HepG2 (cell line): ENCODE measurements at regions not wholly inside any gene's neighbourhood (a gene's known extent, or its start where the extent isn't known, plus 50 kb on each side); places are given as distances from the start of the nearest gene placed in this dataset.

Experiments used
- ATAC-seq: fragments of 200-7000 bp; cut with Tn5 transposase; 3 replicates; pipeline ENCODE4 v1.9.1; 2020; ENCODE audit warnings: mild to moderate bottlenecking, moderate library complexity
- BruUV-seq: library from RNA; stranded (reverse); fragments of 400-500 nt; replicated peaks from 2 replicates; lab custom pipeline; 2021; lab: Mats Ljungman, UMichigan
- CTCF ChIA-PET: fragments of 300-600 bp; formaldehyde crosslinking; extraction: SDS; loops from one replicate; lab custom pipeline; 2021; ENCODE audit warnings: low total read pairs, inconsistent platforms, low intra/inter-chr PET ratio; lab: Yijun Ruan, JAX
- POLR2A ChIA-PET: fragments of 350-600 bp; sonication (Branson Sonifier 250); formaldehyde crosslinking; loops from one replicate; lab custom pipeline; 2020; ENCODE audit warnings: antibody characterized with exemption, inconsistent platforms; lab: Yijun Ruan, JAX
- DNase-seq: peaks from one replicate; pipeline ENCODE4 v3.0.0-alpha.2; 2015; ENCODE audit warnings: low spot score
- FAIRE-seq: peaks from 3 replicates; lab custom pipeline; 2011; peaks lifted over from hg19 to GRCh38; lab: Jason Lieb, UNC
- H2AFZ ChIP-seq: one replicate; pipeline ENCODE4 v1.6.1; 2011; ENCODE audit warnings: low read length, inconsistent platforms
- H3K27ac ChIP-seq: fragments of 300-600 bp; 3 replicates; pipeline ENCODE4 v1.8.0; 2011; ENCODE audit warnings: mixed run types, mild to moderate bottlenecking, mixed read lengths, low read length, inconsistent platforms; ENCODE audit not compliant: insufficient read depth; ENCODE audit errors: extremely low read length
- H3K27me3 ChIP-seq, 2 experiments: fragments of 200-600 bp in 1 of 2; 2 replicates in 1 of 2; 3 replicates in 1 of 2; pipeline versions ENCODE4 v1.6.0 to v1.8.0; 2011; ENCODE audit warnings: low read length in 2 of 2, mild to moderate bottlenecking in 2 of 2, moderate library complexity in 2 of 2, inconsistent platforms in 1 of 2; ENCODE audit not compliant: insufficient read depth in 2 of 2, control insufficient read depth in 1 of 2
- H3K36me3 ChIP-seq, 2 experiments: fragments of 200-600 bp in 1 of 2; replicated peaks in 1 of 2; 2 replicates in 1 of 2; 3 replicates in 1 of 2; pipeline versions ENCODE4 v1.5.1 to v1.8.0; 2011; ENCODE audit warnings: low read length in 2 of 2, inconsistent platforms in 1 of 2; ENCODE audit not compliant: insufficient read depth in 2 of 2, control insufficient read depth in 1 of 2
- H3K4me1 ChIP-seq: 2 replicates; pipeline ENCODE4 v1.5.1; 2012; ENCODE audit warnings: low read length, inconsistent platforms; ENCODE audit not compliant: insufficient read depth
- H3K4me2 ChIP-seq: 2 replicates; pipeline ENCODE4 v1.6.0; 2011; ENCODE audit warnings: low read depth, low read length, inconsistent platforms
- H3K4me3 ChIP-seq, 3 experiments: fragments of 200-600 bp in 1 of 3; sonication (generic), shearing (Covaris generic) in 1 of 3; replicated peaks in 1 of 3; 2 replicates each; pipeline ENCODE4 v1.5.1; 2011 to 2016; ENCODE audit warnings: low read length in 3 of 3, inconsistent platforms in 2 of 3, low read depth in 2 of 3, mild to moderate bottlenecking in 2 of 3, control low read depth in 1 of 3, mixed read lengths in 1 of 3; ENCODE audit not compliant: insufficient read depth in 1 of 3
- H3K79me2 ChIP-seq: one replicate; pipeline ENCODE4 v1.6.1; 2011; ENCODE audit warnings: low read length, inconsistent platforms; ENCODE audit not compliant: insufficient read depth
- H3K9ac ChIP-seq: 2 replicates; pipeline ENCODE4 v1.6.0; 2011; ENCODE audit warnings: mild to moderate bottlenecking, low read depth, low read length, inconsistent platforms; ENCODE audit not compliant: insufficient read depth
- H3K9me3 ChIP-seq: 2 replicates; pipeline ENCODE4 v1.5.1; 2012; ENCODE audit warnings: mild to moderate bottlenecking, low read length
- H4K20me1 ChIP-seq: 2 replicates; pipeline ENCODE4 v1.6.0; 2011; ENCODE audit warnings: inconsistent platforms, mild to moderate bottlenecking, low read length, moderate library complexity; ENCODE audit not compliant: insufficient read depth
- AHR ChIP-seq: IDR thresholded peaks from 2 replicates; pipeline ENCODE4 v1.6.1; 2018; ENCODE audit warnings: missing genetic modification reagents, missing compliant biosample characterization
- CHD4 ChIP-seq: fragments of 200-600 bp; sonication (generic); IDR thresholded peaks from 2 replicates; pipeline ENCODE4 v1.7.0; 2017; ENCODE audit warnings: mild to moderate bottlenecking, low read length, borderline replicate concordance
- PCBP2 ChIP-seq: fragments of 200-400 bp; formaldehyde crosslinking; optimal IDR thresholded peaks from 2 replicates; pipeline ENCODE3; 2018; ENCODE audit warnings: low read length, low read depth; ENCODE audit not compliant: poor library complexity, severe bottlenecking
- SP5 ChIP-seq: IDR thresholded peaks from 2 replicates; pipeline ENCODE4 v1.6.1; 2016; ENCODE audit warnings: low read depth, borderline replicate concordance
- TBX2 ChIP-seq: sonication (generic); formaldehyde crosslinking; IDR thresholded peaks from 2 replicates; pipeline ENCODE4 v1.5.0; 2020; ENCODE audit warnings: missing genetic modification reagents, mild to moderate bottlenecking, borderline replicate concordance
- ZNF17 ChIP-seq: sonication (generic); formaldehyde crosslinking; IDR thresholded peaks from 2 replicates; pipeline ENCODE4 v1.5.0; 2020; ENCODE audit warnings: mild to moderate bottlenecking, missing genetic modification reagents
- ZNF33B ChIP-seq: sonication (generic); formaldehyde crosslinking; IDR thresholded peaks from 2 replicates; pipeline ENCODE4 v1.5.1; 2020; ENCODE audit warnings: mild to moderate bottlenecking, missing genetic modification reagents
- ZNF350 ChIP-seq: sonication (generic); formaldehyde crosslinking; IDR thresholded peaks from 2 replicates; pipeline ENCODE4 v1.4.0; 2020; ENCODE audit warnings: mild to moderate bottlenecking, low read depth, missing genetic modification reagents, borderline replicate concordance
- ZNF546 ChIP-seq: sonication (generic); formaldehyde crosslinking; conservative IDR thresholded peaks from 2 replicates; pipeline ENCODE4 v1.8.1; 2023; ENCODE audit warnings: mild to moderate bottlenecking, missing genetic modification reagents
- WGBS: methylation state at CpG from one replicate; pipeline ENCODE4 v1.1.6; 2017; ENCODE audit warnings: low lambda C conversion rate; 5-methylcytosine and 5-hydroxymethylcytosine counted together
- in situ Hi-C: cut with HindIII; loops from 2 replicates; pipeline ENCODE4 v1.10.0; 2017; ENCODE audit warnings: low pct_unique_long_range_greater_than_20kb; ENCODE audit not compliant: extremely low pct_ligation_motif_present
- intact Hi-C: fragments of 100-400 bp; cut with micrococcal nuclease; formaldehyde crosslinking; loops from one replicate; pipeline ENCODE4 v1.10.0; 2022; ENCODE audit not compliant: unreplicated experiment
- TF ChIP-seq, protein P1 (sequence below): IDR thresholded peaks from 2 replicates; pipeline ENCODE4 v1.6.1; 2012; ENCODE audit warnings: inconsistent platforms
- TF ChIP-seq, protein P2 (sequence below): sonication (generic); formaldehyde crosslinking; IDR thresholded peaks from 2 replicates; pipeline ENCODE4 v1.4.0; 2020; ENCODE audit warnings: missing genetic modification reagents, borderline replicate concordance
- TF ChIP-seq, protein P3 (sequence below): sonication (generic); formaldehyde crosslinking; IDR thresholded peaks from 2 replicates; pipeline ENCODE4 v1.4.0; 2020; ENCODE audit warnings: mild to moderate bottlenecking, missing genetic modification reagents, borderline replicate concordance

DNA sequence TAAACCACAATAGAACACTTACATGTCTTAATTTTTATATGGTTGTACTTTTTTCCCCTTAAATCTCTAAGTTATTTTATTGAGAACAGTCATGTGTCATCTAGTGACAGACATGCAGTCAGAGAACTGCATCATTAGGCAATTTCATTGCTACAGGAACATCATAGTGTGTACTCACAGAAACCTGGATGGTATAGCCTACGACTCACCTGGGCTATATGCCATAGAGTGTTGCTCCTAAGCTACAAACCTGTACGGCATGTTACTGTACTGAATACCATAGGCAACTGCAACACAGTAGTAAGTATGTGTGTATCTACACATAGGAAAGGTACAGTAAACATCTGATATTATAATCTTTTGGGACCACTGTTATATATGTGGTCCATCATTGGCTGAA lies 557.6 kb downstream of the PRKD1 start:
- H3K9me3 ChIP-seq, result peaks cover 77% of the 10 kb centered on the region
- H3K79me2 ChIP-seq, result no peaks in the 10 kb centered on the region
- H2AFZ ChIP-seq, result no peak overlapping the region
- H3K27me3 ChIP-seq, result no peaks in the 10 kb centered on the region
- 26% methylated on average over 2 of the region's 2 CpGs for WGBS
- ChIA-PET CTCF (no interaction called here), POLR2A (no interaction called here)
- H3K4me2 ChIP-seq, result no peak overlapping the region
- intact Hi-C loops (no loop called here), in situ Hi-C loops (no loop called here)
- no peak overlapping the region for H3K9ac ChIP-seq
- FAIRE-seq (no peak), ATAC-seq (no peak), DNase-seq (no peak)
- H3K4me1 ChIP-seq, result no peaks in the 10 kb centered on the region
- no peaks in the 10 kb centered on the region for H4K20me1 ChIP-seq
- TF ChIP-seq TBX2 (CRISPR knock-in tag), result no peak
- TF ChIP-seq, protein P1, sequence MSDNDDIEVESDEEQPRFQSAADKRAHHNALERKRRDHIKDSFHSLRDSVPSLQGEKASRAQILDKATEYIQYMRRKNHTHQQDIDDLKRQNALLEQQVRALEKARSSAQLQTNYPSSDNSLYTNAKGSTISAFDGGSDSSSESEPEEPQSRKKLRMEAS, result no peak
- TF ChIP-seq ZNF350, result no peak
- TF ChIP-seq CHD4, result no peak
- no peak for TF ChIP-seq ZNF546 (CRISPR knock-in tag)
- no peak for TF ChIP-seq ZNF17
- no peak for TF ChIP-seq SP5
- TF ChIP-seq AHR (CRISPR knock-in tag), result no peak
- no peaks in the 10 kb centered on the region for H3K36me3 ChIP-seq
- BruUV-seq, result no TSS peak
- H3K4me3 ChIP-seq, result no peak overlapping the region
- no peak overlapping the region for H3K27ac ChIP-seq

DNA sequence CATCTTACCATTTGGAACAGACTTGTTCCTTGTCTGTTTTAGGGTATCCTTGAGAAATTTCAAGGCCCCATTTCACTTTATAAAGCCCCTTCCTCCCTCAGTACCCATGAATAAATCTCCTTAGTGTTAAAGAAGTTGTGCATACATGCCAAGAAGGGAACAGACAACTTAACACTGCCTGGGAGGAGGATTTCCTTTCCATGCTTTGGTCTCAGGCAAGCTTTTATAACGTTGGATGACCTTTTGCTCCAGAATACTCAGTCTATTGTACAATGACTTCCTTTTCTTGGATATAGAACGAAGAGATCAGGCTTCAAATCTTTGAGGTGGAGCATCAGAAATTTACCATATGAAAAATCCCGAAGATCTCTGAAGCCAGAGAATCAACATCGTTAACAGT lies 551.4 kb downstream of the PRKD1 start:
- H4K20me1 ChIP-seq, result no peaks in the 10 kb centered on the region
- no peak overlapping the region for H3K4me2 ChIP-seq
- ChIA-PET POLR2A (no interaction called here), CTCF (no interaction called here)
- ATAC-seq (no peak), FAIRE-seq (no peak), DNase-seq (no peak)
- BruUV-seq, result no TSS peak
- no peaks in the 10 kb centered on the region for H3K27me3 ChIP-seq
- no peaks in the 10 kb centered on the region for H3K4me1 ChIP-seq
- no peak overlapping the region for H3K27ac ChIP-seq
- in situ Hi-C loops (no loop called here), intact Hi-C loops (no loop called here)
- no peaks in the 10 kb centered on the region for H3K36me3 ChIP-seq
- H2AFZ ChIP-seq, result no peak overlapping the region
- no peak overlapping the region for H3K4me3 ChIP-seq
- peaks cover 85% of the 10 kb centered on the region for H3K9me3 ChIP-seq
- H3K9ac ChIP-seq, result no peak overlapping the region
- WGBS, result 1% methylated on average over 4 of the region's 4 CpGs
- H3K79me2 ChIP-seq, result no peaks in the 10 kb centered on the region
- TF ChIP-seq PCBP2 (no peak), ZNF33B (no peak)
- TF ChIP-seq, protein P2, sequence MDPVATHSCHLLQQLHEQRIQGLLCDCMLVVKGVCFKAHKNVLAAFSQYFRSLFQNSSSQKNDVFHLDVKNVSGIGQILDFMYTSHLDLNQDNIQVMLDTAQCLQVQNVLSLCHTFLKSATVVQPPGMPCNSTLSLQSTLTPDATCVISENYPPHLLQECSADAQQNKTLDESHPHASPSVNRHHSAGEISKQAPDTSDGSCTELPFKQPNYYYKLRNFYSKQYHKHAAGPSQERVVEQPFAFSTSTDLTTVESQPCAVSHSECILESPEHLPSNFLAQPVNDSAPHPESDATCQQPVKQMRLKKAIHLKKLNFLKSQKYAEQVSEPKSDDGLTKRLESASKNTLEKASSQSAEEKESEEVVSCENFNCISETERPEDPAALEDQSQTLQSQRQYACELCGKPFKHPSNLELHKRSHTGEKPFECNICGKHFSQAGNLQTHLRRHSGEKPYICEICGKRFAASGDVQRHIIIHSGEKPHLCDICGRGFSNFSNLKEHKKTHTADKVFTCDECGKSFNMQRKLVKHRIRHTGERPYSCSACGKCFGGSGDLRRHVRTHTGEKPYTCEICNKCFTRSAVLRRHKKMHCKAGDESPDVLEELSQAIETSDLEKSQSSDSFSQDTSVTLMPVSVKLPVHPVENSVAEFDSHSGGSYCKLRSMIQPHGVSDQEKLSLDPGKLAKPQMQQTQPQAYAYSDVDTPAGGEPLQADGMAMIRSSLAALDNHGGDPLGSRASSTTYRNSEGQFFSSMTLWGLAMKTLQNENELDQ (CRISPR knock-in tag), result no peak
- TF ChIP-seq, protein P3, sequence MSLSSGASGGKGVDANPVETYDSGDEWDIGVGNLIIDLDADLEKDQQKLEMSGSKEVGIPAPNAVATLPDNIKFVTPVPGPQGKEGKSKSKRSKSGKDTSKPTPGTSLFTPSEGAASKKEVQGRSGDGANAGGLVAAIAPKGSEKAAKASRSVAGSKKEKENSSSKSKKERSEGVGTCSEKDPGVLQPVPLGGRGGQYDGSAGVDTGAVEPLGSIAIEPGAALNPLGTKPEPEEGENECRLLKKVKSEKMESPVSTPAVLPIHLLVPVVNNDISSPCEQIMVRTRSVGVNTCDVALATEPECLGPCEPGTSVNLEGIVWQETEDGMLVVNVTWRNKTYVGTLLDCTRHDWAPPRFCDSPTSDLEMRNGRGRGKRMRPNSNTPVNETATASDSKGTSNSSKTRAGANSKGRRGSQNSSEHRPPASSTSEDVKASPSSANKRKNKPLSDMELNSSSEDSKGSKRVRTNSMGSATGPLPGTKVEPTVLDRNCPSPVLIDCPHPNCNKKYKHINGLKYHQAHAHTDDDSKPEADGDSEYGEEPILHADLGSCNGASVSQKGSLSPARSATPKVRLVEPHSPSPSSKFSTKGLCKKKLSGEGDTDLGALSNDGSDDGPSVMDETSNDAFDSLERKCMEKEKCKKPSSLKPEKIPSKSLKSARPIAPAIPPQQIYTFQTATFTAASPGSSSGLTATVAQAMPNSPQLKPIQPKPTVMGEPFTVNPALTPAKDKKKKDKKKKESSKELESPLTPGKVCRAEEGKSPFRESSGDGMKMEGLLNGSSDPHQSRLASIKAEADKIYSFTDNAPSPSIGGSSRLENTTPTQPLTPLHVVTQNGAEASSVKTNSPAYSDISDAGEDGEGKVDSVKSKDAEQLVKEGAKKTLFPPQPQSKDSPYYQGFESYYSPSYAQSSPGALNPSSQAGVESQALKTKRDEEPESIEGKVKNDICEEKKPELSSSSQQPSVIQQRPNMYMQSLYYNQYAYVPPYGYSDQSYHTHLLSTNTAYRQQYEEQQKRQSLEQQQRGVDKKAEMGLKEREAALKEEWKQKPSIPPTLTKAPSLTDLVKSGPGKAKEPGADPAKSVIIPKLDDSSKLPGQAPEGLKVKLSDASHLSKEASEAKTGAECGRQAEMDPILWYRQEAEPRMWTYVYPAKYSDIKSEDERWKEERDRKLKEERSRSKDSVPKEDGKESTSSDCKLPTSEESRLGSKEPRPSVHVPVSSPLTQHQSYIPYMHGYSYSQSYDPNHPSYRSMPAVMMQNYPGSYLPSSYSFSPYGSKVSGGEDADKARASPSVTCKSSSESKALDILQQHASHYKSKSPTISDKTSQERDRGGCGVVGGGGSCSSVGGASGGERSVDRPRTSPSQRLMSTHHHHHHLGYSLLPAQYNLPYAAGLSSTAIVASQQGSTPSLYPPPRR (CRISPR knock-in tag), result no peak
